MCF 10A (cell line): ENCODE measurements at regions not wholly inside any gene's neighbourhood (a gene's known extent, or its start where the extent isn't known, plus 50 kb on each side); places are given as distances from the start of the nearest gene placed in this dataset.

Source experiments
- BruUV-seq: library from RNA; stranded (reverse); fragments of 400-500 nt; replicated peaks from 2 replicates; lab custom pipeline; 2021; lab: Mats Ljungman, UMichigan
- CTCF ChIA-PET: fragments of 300-600 bp; sonication (Branson Sonifier 250); formaldehyde crosslinking; extraction: SDS; loops from one replicate; lab custom pipeline; 2021; ENCODE audit warnings: antibody characterized with exemption, inconsistent platforms; lab: Yijun Ruan, JAX
- POLR2A ChIA-PET: fragments of 300-600, 350-650 bp; sonication (Branson Sonifier 250); formaldehyde crosslinking; extraction: SDS; loops from one replicate; lab custom pipeline; 2020; ENCODE audit warnings: antibody characterized with exemption, inconsistent platforms; lab: Yijun Ruan, JAX
- DNase-seq: peaks from one replicate; pipeline ENCODE4 v3.0.0-alpha.2; 2018; ENCODE audit not compliant: unreplicated experiment
- H3K27ac Mint-ChIP-seq: one replicate; pipeline ENCODE4 v1.8.0; 2022; ENCODE audit warnings: mild to moderate bottlenecking, low read depth, mixed read lengths; ENCODE audit not compliant: unreplicated experiment
- H3K27me3 Mint-ChIP-seq: one replicate; pipeline ENCODE4 v1.8.0; 2022; ENCODE audit warnings: mixed read lengths; ENCODE audit not compliant: insufficient read depth, unreplicated experiment
- H3K36me3 Mint-ChIP-seq: one replicate; pipeline ENCODE4 v1.8.0; 2022; ENCODE audit warnings: mild to moderate bottlenecking, moderate library complexity, mixed read lengths; ENCODE audit not compliant: insufficient read depth, unreplicated experiment
- H3K4me1 Mint-ChIP-seq: one replicate; pipeline ENCODE4 v1.8.0; 2022; ENCODE audit warnings: mixed read lengths; ENCODE audit not compliant: insufficient read depth, unreplicated experiment
- H3K4me3 Mint-ChIP-seq: one replicate; pipeline ENCODE4 v1.8.0; 2022; ENCODE audit warnings: mild to moderate bottlenecking, moderate library complexity, mixed read lengths; ENCODE audit not compliant: unreplicated experiment
- H3K9me3 Mint-ChIP-seq: one replicate; pipeline ENCODE4 v1.8.0; 2022; ENCODE audit warnings: mixed read lengths; ENCODE audit not compliant: unreplicated experiment
- CTCF ChIP-seq: fragments of 200-600 bp; IDR thresholded peaks from one replicate; pipeline ENCODE4 v1.8.0; 2022; ENCODE audit warnings: antibody characterized with exemption, mild to moderate bottlenecking; ENCODE audit not compliant: unreplicated experiment
- intact Hi-C: fragments of 100-400 bp; cut with micrococcal nuclease; formaldehyde crosslinking; loops from 2 replicates; pipeline ENCODE4 v1.14.1; 2022

- intact Hi-C loops, result no loop called here
- H3K4me1 Mint-ChIP-seq, result peaks cover 20% of the 10 kb centered on the region
- H3K4me3 Mint-ChIP-seq, result no peak overlapping the region
- H3K27ac Mint-ChIP-seq, result peak overlapping the region; percentile 40
- no TSS peak for BruUV-seq
- H3K27me3 Mint-ChIP-seq, result peaks cover 27% of the 10 kb centered on the region
- H3K36me3 Mint-ChIP-seq, result no peaks in the 10 kb centered on the region
- peak; percentile 68 for DNase-seq
- ChIA-PET POLR2A (interaction anchor here (0.6 to 1.1 kb wide), 3 partner anchors 42 to 979 kb away, joined by 3 to 5 read pairs (median 3); no protein-coding TSS in a partner anchor), CTCF (interaction anchor here (0.5 to 1.8 kb wide), 8 partner anchors 9 to 926 kb away, joined by 3 to 5 read pairs (median 3); no protein-coding TSS in a partner anchor)
- no peaks in the 10 kb centered on the region for H3K9me3 Mint-ChIP-seq
- TF ChIP-seq CTCF, result peak; percentile 55
Measured at GRCh38 chr6:28769626-28770402, 154.0 kb downstream of the TRIM27 start.

- Mint-ChIP-seq H3K36me3 (peaks cover 5% of the 10 kb centered on the region), H3K4me3 (no peak overlapping the region), H3K9me3 (no peaks in the 10 kb centered on the region), H3K27ac (no peak overlapping the region), H3K27me3 (peaks cover 18% of the 10 kb centered on the region), H3K4me1 (peaks cover 11% of the 10 kb centered on the region)
- POLR2A ChIA-PET, result interaction anchor here (1.6 kb wide), 1 partner anchor 40 kb away, joined by 4 read pairs; no protein-coding TSS in a partner anchor
- TF ChIP-seq CTCF, result no peak
- no TSS peak for BruUV-seq
- intact Hi-C loops, result no loop called here
- CTCF ChIA-PET, result no interaction called here
- DNase-seq, result no peak
Measured at GRCh38 chr6:28770732-28771131, 153.1 kb downstream of the TRIM27 start.

GRCh38 chr6:28771401-28772267, 152.2 kb downstream of the TRIM27 start:
- peak; percentile 28 for DNase-seq
- Mint-ChIP-seq H3K4me3 (no peak overlapping the region), H3K27ac (no peak overlapping the region), H3K4me1 (peaks cover 15% of the 10 kb centered on the region), H3K9me3 (no peaks in the 10 kb centered on the region), H3K27me3 (peaks cover 10% of the 10 kb centered on the region), H3K36me3 (peaks cover 5% of the 10 kb centered on the region)
- POLR2A ChIA-PET, result interaction anchor here (1.6 kb wide), 1 partner anchor 39 kb away, joined by 4 read pairs; no protein-coding TSS in a partner anchor
- intact Hi-C loops, result no loop called here
- no peak for TF ChIP-seq CTCF
- no TSS peak for BruUV-seq
- CTCF ChIA-PET, result interaction anchor here (0.6 kb wide), 2 partner anchors 37 to 300 kb away, joined by 3 read pairs; no protein-coding TSS in a partner anchor
